ENCODE measurements at regions not wholly inside any gene's neighbourhood (a gene's known extent, or its start where the extent isn't known, plus 50 kb on each side); places are given as distances from the start of the nearest gene placed in this dataset.
"Not testable (repeated sequence)": the region's sequence is repeated elsewhere in the genome, so short reads cannot be mapped to it uniquely, and the experiment has no call there.

- H3K27ac ChIP-seq (ENCODE audit: low read length): no peak overlapping the region
- no peaks in the 10 kb centered on the region for H3F3A ChIP-seq (ENCODE audit: low read length, unreplicated experiment)
- H3K4me3 ChIP-seq (ENCODE audit: low read length): no peak overlapping the region
- no peaks in the 10 kb centered on the region for H3K79me2 ChIP-seq (ENCODE audit: low read length)
- H4K20me1 ChIP-seq (ENCODE audit: low read length): no peaks in the 10 kb centered on the region
- no peak overlapping the region for H3K9ac ChIP-seq (ENCODE audit: low read length)
- no peaks in the 10 kb centered on the region for H3K4me1 ChIP-seq (ENCODE audit: insufficient read depth, low read length)
- intact Hi-C loops (cut with micrococcal nuclease): no loop called here
- H3K36me3 ChIP-seq (ENCODE audit: low read depth, low read length): no peaks in the 10 kb centered on the region
- BruUV-seq (replicated peaks): no TSS peak
- ATAC-seq (no peak), DNase-seq (no peak)
- H3K4me2 ChIP-seq (ENCODE audit: low read length): no peak overlapping the region
- H3K9me3 ChIP-seq (ENCODE audit: low read length): peaks cover 25% of the 10 kb centered on the region
- H3K27me3 ChIP-seq (ENCODE audit: low read length): no peaks in the 10 kb centered on the region
- CTCF ChIA-PET: no interaction called here
- POLR2A ChIA-PET (ENCODE audit: unreplicated experiment): no interaction called here
- H2AFZ ChIP-seq (ENCODE audit: low read length): no peak overlapping the region
- no peaks in the 10 kb centered on the region for H3K9me2 ChIP-seq (replicated peaks; ENCODE audit: low read length)
- TF ChIP-seq EZH2phosphoT487 (IDR thresholded peaks at IDR 0.05; ENCODE audit: borderline replicate concordance, low read length) (no peak), CTCF (conservative IDR thresholded peaks at IDR 0.05; ENCODE audit: low read depth, low read length) (no peak), EZH2 (IDR thresholded peaks at IDR 0.05; ENCODE audit: low read length, unreplicated experiment) (no peak)
Observed at GRCh38 chr2:35582637-35583036, 772.9 kb upstream of the CRIM1 start.

DNA sequence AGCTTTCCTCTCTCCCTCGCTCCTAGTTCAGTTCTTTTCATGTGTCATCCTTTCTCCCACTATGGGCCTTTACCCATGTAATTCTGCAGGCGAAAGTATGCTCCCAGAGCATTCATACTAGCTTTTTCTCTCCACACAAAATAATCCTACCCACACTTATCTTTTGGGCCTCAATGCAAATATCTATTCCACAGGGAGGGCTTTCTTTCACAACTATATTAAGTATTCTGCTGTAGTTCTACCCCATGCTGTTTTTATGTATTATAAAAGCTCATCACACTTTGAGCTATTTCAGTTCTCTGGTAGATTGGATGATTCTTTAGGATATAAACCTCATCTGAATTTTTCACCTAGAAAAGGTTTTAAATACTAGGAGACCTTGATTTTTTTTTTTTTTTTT, 774.6 kb upstream of the CRIM1 start:
- CTCF ChIA-PET: no interaction called here
- H3K9me2 ChIP-seq (replicated peaks; ENCODE audit: low read length): no peaks in the 10 kb centered on the region
- no peak overlapping the region for H2AFZ ChIP-seq (ENCODE audit: low read length)
- H3F3A ChIP-seq (ENCODE audit: low read length, unreplicated experiment): no peaks in the 10 kb centered on the region
- intact Hi-C loops (cut with micrococcal nuclease): no loop called here
- ATAC-seq (no peak), DNase-seq (no peak)
- no TSS peak for BruUV-seq (replicated peaks)
- H3K27ac ChIP-seq (ENCODE audit: low read length): no peak overlapping the region
- no peak overlapping the region for H3K9ac ChIP-seq (ENCODE audit: low read length)
- TF ChIP-seq CTCF (conservative IDR thresholded peaks at IDR 0.05; ENCODE audit: low read depth, low read length) (no peak), EZH2 (IDR thresholded peaks at IDR 0.05; ENCODE audit: low read length, unreplicated experiment) (no peak), EZH2phosphoT487 (IDR thresholded peaks at IDR 0.05; ENCODE audit: borderline replicate concordance, low read length) (no peak)
- H3K4me1 ChIP-seq (ENCODE audit: insufficient read depth, low read length): no peaks in the 10 kb centered on the region
- no peaks in the 10 kb centered on the region for H3K79me2 ChIP-seq (ENCODE audit: low read length)
- no peaks in the 10 kb centered on the region for H3K36me3 ChIP-seq (ENCODE audit: low read depth, low read length)
- no peaks in the 10 kb centered on the region for H3K27me3 ChIP-seq (ENCODE audit: low read length)
- no peak overlapping the region for H3K4me3 ChIP-seq (ENCODE audit: low read length)
- POLR2A ChIA-PET (ENCODE audit: unreplicated experiment): no interaction called here
- H3K9me3 ChIP-seq (ENCODE audit: low read length): peaks cover 13% of the 10 kb centered on the region
- H4K20me1 ChIP-seq (ENCODE audit: low read length): no peaks in the 10 kb centered on the region
- H3K4me2 ChIP-seq (ENCODE audit: low read length): no peak overlapping the region

GRCh38 chr2:35568574-35568973, 787.0 kb upstream of the CRIM1 start:
- H3K9ac ChIP-seq (ENCODE audit: low read length); H3K36me3 ChIP-seq (ENCODE audit: low read depth, low read length); H3F3A ChIP-seq (ENCODE audit: low read length, unreplicated experiment); ATAC-seq; H3K4me3 ChIP-seq (ENCODE audit: low read length); H3K27me3 ChIP-seq (ENCODE audit: low read length); H3K4me2 ChIP-seq (ENCODE audit: low read length); H3K4me1 ChIP-seq (ENCODE audit: insufficient read depth, low read length); H2AFZ ChIP-seq (ENCODE audit: low read length); H3K79me2 ChIP-seq (ENCODE audit: low read length); BruUV-seq (replicated peaks); POLR2A ChIA-PET (ENCODE audit: unreplicated experiment); CTCF ChIA-PET; intact Hi-C loops (cut with micrococcal nuclease); H3K27ac ChIP-seq (ENCODE audit: low read length); H4K20me1 ChIP-seq (ENCODE audit: low read length); H3K9me3 ChIP-seq (ENCODE audit: low read length); DNase-seq; H3K9me2 ChIP-seq (replicated peaks; ENCODE audit: low read length): not testable (repeated sequence)
